Lower leg skin (tissue), 3 donors: ENCODE measurements at regions not wholly inside any gene's neighbourhood (a gene's known extent, or its start where the extent isn't known, plus 50 kb on each side); places are given as distances from the start of the nearest gene placed in this dataset.

Experiments
- POLR2A ChIP-seq, 2 donors: fragments of 450-650 bp; IDR thresholded peaks; one replicate each; pipeline ENCODE4 v1.6.1; 2016 to 2017; ENCODE audit warnings: antibody characterized with exemption in 2 of 2, mild to moderate bottlenecking in 1 of 2, moderate library complexity in 1 of 2
- TF ChIP-seq, protein P1 (sequence below), 3 donors: fragments of 450-650 bp; IDR thresholded peaks; one replicate each; pipeline ENCODE4 v1.5.1; 2016; ENCODE audit warnings: antibody characterized with exemption in 3 of 3, mild to moderate bottlenecking in 3 of 3, moderate library complexity in 2 of 3

DNA sequence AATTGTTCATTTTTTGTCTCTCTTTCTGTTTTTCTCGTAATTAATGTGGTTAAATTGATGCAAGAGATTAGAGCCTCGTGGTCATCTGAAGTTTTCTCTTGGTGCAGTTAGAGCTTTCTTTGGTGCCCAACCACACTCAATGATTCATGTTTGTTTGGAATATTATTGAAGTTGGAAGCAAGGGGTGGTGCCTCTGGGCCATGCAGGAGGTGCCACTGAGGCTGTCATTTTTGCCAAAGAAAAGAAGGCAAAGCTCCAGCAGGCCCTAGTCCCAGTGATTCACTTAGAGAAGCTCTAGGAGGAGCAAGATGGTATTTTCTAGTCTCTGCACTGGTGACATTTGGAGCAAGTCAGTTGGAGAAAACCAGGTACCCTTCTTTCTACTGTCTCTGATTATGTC is 144.5 kb upstream of the RALGAPA2 start:
- TF ChIP-seq, protein P1, sequence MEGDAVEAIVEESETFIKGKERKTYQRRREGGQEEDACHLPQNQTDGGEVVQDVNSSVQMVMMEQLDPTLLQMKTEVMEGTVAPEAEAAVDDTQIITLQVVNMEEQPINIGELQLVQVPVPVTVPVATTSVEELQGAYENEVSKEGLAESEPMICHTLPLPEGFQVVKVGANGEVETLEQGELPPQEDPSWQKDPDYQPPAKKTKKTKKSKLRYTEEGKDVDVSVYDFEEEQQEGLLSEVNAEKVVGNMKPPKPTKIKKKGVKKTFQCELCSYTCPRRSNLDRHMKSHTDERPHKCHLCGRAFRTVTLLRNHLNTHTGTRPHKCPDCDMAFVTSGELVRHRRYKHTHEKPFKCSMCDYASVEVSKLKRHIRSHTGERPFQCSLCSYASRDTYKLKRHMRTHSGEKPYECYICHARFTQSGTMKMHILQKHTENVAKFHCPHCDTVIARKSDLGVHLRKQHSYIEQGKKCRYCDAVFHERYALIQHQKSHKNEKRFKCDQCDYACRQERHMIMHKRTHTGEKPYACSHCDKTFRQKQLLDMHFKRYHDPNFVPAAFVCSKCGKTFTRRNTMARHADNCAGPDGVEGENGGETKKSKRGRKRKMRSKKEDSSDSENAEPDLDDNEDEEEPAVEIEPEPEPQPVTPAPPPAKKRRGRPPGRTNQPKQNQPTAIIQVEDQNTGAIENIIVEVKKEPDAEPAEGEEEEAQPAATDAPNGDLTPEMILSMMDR (IDR thresholded peaks at IDR 0.05) = no peak
- TF ChIP-seq POLR2A (IDR thresholded peaks at IDR 0.05) = no peak
